OCI-LY1 (cell line): ENCODE measurements at regions not wholly inside any gene's neighbourhood (a gene's known extent, or its start where the extent isn't known, plus 50 kb on each side); places are given as distances from the start of the nearest gene placed in this dataset.

Source experiments
- H2AFZ ChIP-seq: fragments of 200-600 bp; sonication (generic), shearing (Covaris generic); 2 replicates; pipeline ENCODE4 v1.6.0; 2014; ENCODE audit warnings: antibody characterized with exemption, mild to moderate bottlenecking, low read length
- H3F3A ChIP-seq: fragments of 200-600 bp; sonication (generic), shearing (Covaris generic); 2 replicates; pipeline ENCODE4 v1.6.0; 2014; ENCODE audit warnings: mild to moderate bottlenecking, antibody characterized with exemption, low read length, moderate library complexity; ENCODE audit not compliant: insufficient read depth
- H3K27ac ChIP-seq: fragments of 200-600 bp; sonication (generic); 2 replicates; pipeline ENCODE4 v1.5.1; 2014; ENCODE audit warnings: low read length, mixed run types, mild to moderate bottlenecking, low read depth; ENCODE audit not compliant: poor library complexity, severe bottlenecking
- H3K27me3 ChIP-seq: fragments of 200-600 bp; sonication (generic); 2 replicates; pipeline ENCODE4 v1.6.0; 2014; ENCODE audit warnings: antibody characterized with exemption, mild to moderate bottlenecking, low read length, moderate library complexity; ENCODE audit not compliant: insufficient read depth
- H3K36me3 ChIP-seq: fragments of 200-600 bp; sonication (generic); 2 replicates; pipeline ENCODE4 v1.6.1; 2014; ENCODE audit warnings: mild to moderate bottlenecking, antibody characterized with exemption, low read length, moderate library complexity, mixed read lengths; ENCODE audit not compliant: insufficient read depth
- H3K4me1 ChIP-seq: fragments of 200-600 bp; sonication (generic); 2 replicates; pipeline ENCODE4 v1.5.1; 2014; ENCODE audit warnings: mild to moderate bottlenecking, low read length, moderate library complexity; ENCODE audit not compliant: insufficient read depth, severe bottlenecking
- H3K4me2 ChIP-seq: fragments of 200-600 bp; sonication (generic), shearing (Covaris generic); 2 replicates; pipeline ENCODE4 v1.6.1; 2014; ENCODE audit warnings: low read length
- H3K4me3 ChIP-seq: fragments of 200-600 bp; sonication (generic); 2 replicates; pipeline ENCODE4 v1.5.1; 2014; ENCODE audit warnings: low read length, low read depth, mild to moderate bottlenecking, mixed read lengths; ENCODE audit not compliant: poor library complexity, severe bottlenecking
- H3K79me2 ChIP-seq: fragments of 200-600 bp; shearing (Covaris generic); 2 replicates; pipeline ENCODE4 v1.6.1; 2016; ENCODE audit warnings: mixed run types, low read length, mixed read lengths; ENCODE audit not compliant: insufficient read depth
- H3K9ac ChIP-seq: fragments of 200-600 bp; sonication (generic), shearing (Covaris generic); 2 replicates; pipeline ENCODE4 v1.6.1; 2014; ENCODE audit warnings: mild to moderate bottlenecking, low read length, mixed read lengths
- H3K9me2 ChIP-seq: fragments of 200-600 bp; sonication (generic), shearing (Covaris generic); 2 replicates; pipeline ENCODE4 v1.6.1; 2014; ENCODE audit warnings: low read depth, mild to moderate bottlenecking, low read length, mixed read lengths
- H3K9me3 ChIP-seq: fragments of 200-600 bp; shearing (Covaris generic); 2 replicates; pipeline ENCODE4 v1.6.1; 2014; ENCODE audit warnings: low read length, mixed read lengths
- H4K20me1 ChIP-seq: fragments of 200-600 bp; sonication (generic), shearing (Covaris generic); 2 replicates; pipeline ENCODE4 v1.6.0; 2016; ENCODE audit warnings: mild to moderate bottlenecking, low read length; ENCODE audit not compliant: insufficient read depth
- CTCF ChIP-seq: fragments of 200-600 bp; sonication (generic), shearing (Covaris generic); IDR thresholded peaks from 2 replicates; pipeline ENCODE4 v1.5.1; 2017; ENCODE audit warnings: mild to moderate bottlenecking, antibody characterized with exemption, low read length, moderate library complexity, mixed read lengths
- EZH2 ChIP-seq: fragments of 200-600 bp; sonication (generic), shearing (Covaris generic); IDR thresholded peaks from 2 replicates; pipeline ENCODE4 v1.8.0; 2017; ENCODE audit warnings: borderline replicate concordance, mixed run types, mild to moderate bottlenecking, antibody characterized with exemption, low read length, moderate library complexity, mixed read lengths

- Histone ChIP-seq H3K27me3 (no peaks in the 10 kb centered on the region), H3K9ac (no peak overlapping the region), H3K4me1 (no peaks in the 10 kb centered on the region), H2AFZ (no peak overlapping the region), H4K20me1 (no peaks in the 10 kb centered on the region; the same call in 1 of the 2 replicates), H3F3A (no peaks in the 10 kb centered on the region), H3K79me2 (no peaks in the 10 kb centered on the region), H3K9me2 (no peaks in the 10 kb centered on the region), H3K27ac (no peak overlapping the region), H3K4me3 (no peak overlapping the region), H3K36me3 (no peaks in the 10 kb centered on the region), H3K4me2 (no peak overlapping the region), H3K9me3 (no peaks in the 10 kb centered on the region)
- TF ChIP-seq EZH2 = no peak
- TF ChIP-seq CTCF = no peak
These were observed 131.9 kb upstream of the CPM start for GRCh38 chr12:69064734-69065443.

GRCh38 chr12:69065775-69066174 is 132.8 kb upstream of the CPM start:
- no peaks in the 10 kb centered on the region for H3K4me1 ChIP-seq
- H3K27me3 ChIP-seq = no peaks in the 10 kb centered on the region
- no peaks in the 10 kb centered on the region; the same call in 1 of the 2 replicates for H4K20me1 ChIP-seq
- no peaks in the 10 kb centered on the region for H3F3A ChIP-seq
- no peak overlapping the region for H2AFZ ChIP-seq
- TF ChIP-seq EZH2 (no peak), CTCF (no peak)
- no peaks in the 10 kb centered on the region for H3K79me2 ChIP-seq
- no peaks in the 10 kb centered on the region for H3K36me3 ChIP-seq
- no peak overlapping the region for H3K9ac ChIP-seq
- H3K9me3 ChIP-seq = no peaks in the 10 kb centered on the region
- H3K4me3 ChIP-seq = no peak overlapping the region
- no peak overlapping the region for H3K27ac ChIP-seq
- no peak overlapping the region for H3K4me2 ChIP-seq
- no peaks in the 10 kb centered on the region for H3K9me2 ChIP-seq

GRCh38 chr12:69066492-69067373 is 133.8 kb upstream of the CPM start:
- no peak overlapping the region for H3K4me3 ChIP-seq
- no peaks in the 10 kb centered on the region for H3K9me3 ChIP-seq
- H3K27me3 ChIP-seq = no peaks in the 10 kb centered on the region
- no peaks in the 10 kb centered on the region for H3F3A ChIP-seq
- TF ChIP-seq CTCF (peak; percentile 12; the same call in 1 of the 2 replicates), EZH2 (no peak)
- no peak overlapping the region for H2AFZ ChIP-seq
- H3K9ac ChIP-seq = no peak overlapping the region
- H3K79me2 ChIP-seq = no peaks in the 10 kb centered on the region
- H3K36me3 ChIP-seq = no peaks in the 10 kb centered on the region
- no peak overlapping the region for H3K27ac ChIP-seq
- H3K4me2 ChIP-seq = no peak overlapping the region
- no peaks in the 10 kb centered on the region; the same call in 1 of the 2 replicates for H4K20me1 ChIP-seq
- no peaks in the 10 kb centered on the region for H3K4me1 ChIP-seq
- no peaks in the 10 kb centered on the region for H3K9me2 ChIP-seq
